NCI-H446 (cell line): ENCODE measurements at regions not wholly inside any gene's neighbourhood (a gene's known extent, or its start where the extent isn't known, plus 50 kb on each side); places are given as distances from the start of the nearest gene placed in this dataset.

ENCODE experiments used
- DNase-seq, 2 experiments: peaks; one replicate each; lab custom pipeline; 2025; lab: John Stamatoyannopoulos, UW

- no peak for DNase-seq
Measured at GRCh38 chr18:41371156-41372045, 583.6 kb upstream of the PIK3C3 start.

GRCh38 chr18:41370740-41371139 is 584.3 kb upstream of the PIK3C3 start:
- no peak for DNase-seq

- DNase-seq = no peak
Measured at GRCh38 chr18:41357708-41358107, 597.3 kb upstream of the PIK3C3 start.

GRCh38 chr18:41353777-41354528 is 601.1 kb upstream of the PIK3C3 start:
- DNase-seq = no peak

- DNase-seq = no peak
Measured at GRCh38 chr18:41351430-41351829, 603.6 kb upstream of the PIK3C3 start.

GRCh38 chr18:41347057-41347456 is 608.0 kb upstream of the PIK3C3 start:
- no peak for DNase-seq

GRCh38 chr18:41343808-41344207 is 611.2 kb upstream of the PIK3C3 start:
- DNase-seq = no peak

- DNase-seq = no peak
Measured at GRCh38 chr18:41338341-41338740, 616.7 kb upstream of the PIK3C3 start.

GRCh38 chr18:41331661-41332060 is 623.4 kb upstream of the PIK3C3 start:
- DNase-seq = no peak

- DNase-seq = no peak
Measured at GRCh38 chr18:41326311-41326710, 628.7 kb upstream of the PIK3C3 start.

GRCh38 chr18:41324934-41325333 is 630.1 kb upstream of the PIK3C3 start:
- no peak for DNase-seq

GRCh38 chr18:41324020-41324791 is 630.8 kb upstream of the PIK3C3 start:
- DNase-seq = no peak

- DNase-seq = no peak
Measured at GRCh38 chr18:41323044-41323443, 632.0 kb upstream of the PIK3C3 start.

GRCh38 chr18:41320100-41320499 is 634.9 kb upstream of the PIK3C3 start:
- DNase-seq = no peak

- DNase-seq = no peak
Measured at GRCh38 chr18:41315134-41315533, 639.9 kb upstream of the PIK3C3 start.

GRCh38 chr18:41311571-41312547 is 643.2 kb upstream of the PIK3C3 start:
- no peak for DNase-seq

- no peak for DNase-seq
Measured at GRCh38 chr18:41297740-41298139, 657.3 kb upstream of the PIK3C3 start.

GRCh38 chr18:41269294-41269693 is 685.7 kb upstream of the PIK3C3 start:
- no peak for DNase-seq

- no peak for DNase-seq
Measured at GRCh38 chr18:41268271-41268670, 686.8 kb upstream of the PIK3C3 start.

GRCh38 chr18:41266616-41267015 is 688.4 kb upstream of the PIK3C3 start:
- DNase-seq = no peak

- peak in 1 of 2 experiments; percentile 23 for DNase-seq
Measured at GRCh38 chr18:41266204-41266603, 688.8 kb upstream of the PIK3C3 start.
